HG02759 (cell line): ENCODE measurements at regions not wholly inside any gene's neighbourhood (a gene's known extent, or its start where the extent isn't known, plus 50 kb on each side); places are given as distances from the start of the nearest gene placed in this dataset.

Experiments used
- ATAC-seq: cut with Tn5 transposase; IDR thresholded peaks from one replicate; pipeline ENCODE4 v1.9.1; 2021; ENCODE audit warnings: mild to moderate bottlenecking, moderate library complexity; ENCODE audit not compliant: unreplicated experiment

DNA sequence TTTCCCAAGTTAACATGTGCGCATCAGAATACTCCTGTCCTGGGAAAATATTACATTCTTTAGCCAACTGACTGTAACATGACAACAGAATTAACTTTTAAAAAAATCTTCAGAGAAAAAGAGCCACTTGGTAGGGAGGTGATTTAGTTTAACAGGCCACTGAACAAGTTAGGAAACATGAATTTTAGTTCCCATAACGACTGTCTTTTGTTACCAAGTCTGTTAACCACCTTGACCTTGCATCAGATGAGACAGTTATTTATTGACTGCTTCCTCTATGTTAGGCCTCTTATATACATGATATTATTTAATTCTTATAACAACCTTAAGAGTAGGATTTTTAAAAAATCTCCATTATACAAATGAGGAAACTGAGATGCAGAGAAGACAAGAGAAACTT lies 268.6 kb downstream of the NDFIP2 start:
- no peak for ATAC-seq

- ATAC-seq = no peak
These were observed 264.1 kb downstream of the NDFIP2 start for GRCh38 chr13:79745081-79745480.

DNA sequence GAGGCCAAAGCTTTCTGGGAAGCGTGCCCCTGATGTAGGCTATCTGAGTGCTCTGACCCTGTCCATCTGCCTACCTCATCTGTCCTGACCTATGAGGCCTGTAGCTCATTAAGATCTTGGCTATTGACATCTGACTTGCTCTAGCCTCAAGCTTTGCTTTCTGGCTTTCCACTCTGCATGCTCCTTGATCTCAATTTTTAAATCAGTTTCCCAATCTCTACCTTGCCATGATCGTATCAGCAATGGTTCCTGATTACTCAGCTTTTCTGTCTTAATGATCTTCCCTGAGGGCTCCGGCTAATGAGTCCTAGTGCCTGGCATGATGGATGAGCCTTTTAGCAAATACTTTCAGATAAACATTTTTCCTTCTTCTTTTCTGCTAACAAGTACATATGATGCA lies 262.0 kb downstream of the NDFIP2 start:
- ATAC-seq = no peak

GRCh38 chr13:79740991-79741390 lies 260.0 kb downstream of the NDFIP2 start:
- no peak for ATAC-seq

- no peak for ATAC-seq
These were observed 255.4 kb downstream of the NDFIP2 start for GRCh38 chr13:79736356-79736755.

GRCh38 chr13:79735228-79735627 lies 254.3 kb downstream of the NDFIP2 start:
- no peak for ATAC-seq

GRCh38 chr13:79727086-79727485 lies 246.1 kb downstream of the NDFIP2 start:
- no peak for ATAC-seq

DNA sequence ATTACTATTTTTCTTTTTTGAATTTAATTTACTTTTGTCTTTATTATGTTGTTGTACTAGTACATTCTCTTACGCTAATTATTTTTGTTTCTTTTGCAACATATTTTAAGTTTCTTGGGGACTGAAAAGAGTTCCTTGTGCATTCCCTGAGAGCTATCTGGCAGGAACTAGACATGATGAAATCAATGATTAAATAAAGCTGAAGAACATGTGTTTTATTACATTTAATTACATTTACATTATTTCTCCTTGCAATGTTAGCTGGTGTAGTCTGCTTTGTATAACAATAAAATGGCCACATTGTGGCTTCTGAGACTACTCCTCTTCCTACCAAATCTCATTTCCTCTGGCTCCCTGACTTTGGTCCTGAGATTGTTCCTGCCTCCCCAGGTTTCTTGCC lies 244.9 kb downstream of the NDFIP2 start:
- no peak for ATAC-seq

DNA sequence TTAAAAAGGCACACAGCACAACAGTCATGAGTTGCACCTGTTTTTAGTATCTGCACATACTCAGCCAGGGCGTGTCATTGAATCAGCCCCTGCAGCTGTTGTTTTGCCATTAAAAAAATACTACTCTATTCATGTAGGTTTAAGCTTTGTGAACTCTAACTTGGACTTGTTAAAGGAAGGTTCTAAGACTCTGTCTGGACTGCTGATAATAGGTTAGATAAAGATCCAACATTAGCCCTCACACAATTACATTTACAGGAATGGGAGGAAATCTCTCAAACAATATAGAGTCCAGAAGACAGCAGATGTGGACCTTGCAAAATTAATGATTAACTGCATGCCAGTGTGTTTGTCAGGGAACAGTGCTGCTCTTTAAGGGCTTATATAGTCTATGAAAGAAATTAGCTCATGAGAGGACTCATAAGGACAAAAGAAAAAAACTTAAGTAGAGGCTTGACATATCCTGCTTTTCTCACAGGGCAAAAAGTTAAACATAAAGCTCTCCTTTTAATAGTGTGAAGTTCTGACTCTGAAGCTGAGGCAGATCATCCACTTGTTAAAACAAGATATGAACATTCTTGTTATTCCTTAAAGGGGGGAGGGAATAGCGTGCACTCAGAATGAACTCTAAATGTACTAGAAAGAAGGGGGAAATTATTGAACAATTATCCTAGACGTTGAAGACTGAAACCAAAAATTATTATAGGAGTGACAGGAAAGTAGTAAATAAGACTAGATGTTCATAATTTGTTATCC lies 243.6 kb downstream of the NDFIP2 start:
- ATAC-seq = no peak

- ATAC-seq = no peak
These were observed 242.6 kb downstream of the NDFIP2 start for GRCh38 chr13:79723519-79724024.

DNA sequence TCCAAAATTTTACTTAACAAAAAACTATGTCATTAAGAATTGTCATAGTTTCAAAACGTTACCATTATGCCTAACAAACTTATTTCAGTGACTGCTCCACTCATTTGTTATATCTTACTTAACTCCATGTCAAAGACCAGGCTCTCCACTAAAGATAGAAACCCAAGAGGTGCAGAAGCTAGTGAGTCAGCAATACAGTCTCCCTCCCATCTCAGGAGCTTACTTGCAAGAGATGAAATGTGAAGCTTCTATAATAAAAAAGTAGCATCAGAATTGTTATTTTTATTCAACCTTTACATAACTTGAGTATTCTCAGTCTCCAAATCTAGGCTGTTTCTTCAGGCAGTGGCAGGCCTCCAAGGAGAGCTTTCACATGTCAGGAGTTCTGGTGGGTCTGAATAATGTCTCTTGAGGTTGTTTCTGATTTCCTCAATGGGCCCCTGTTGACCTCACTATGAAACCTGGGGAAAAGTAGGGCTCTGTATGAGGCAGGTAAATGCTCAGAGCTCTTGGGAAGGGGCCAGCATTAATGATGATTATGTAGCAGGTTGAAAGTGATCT lies 242.0 kb downstream of the NDFIP2 start:
- no peak for ATAC-seq

DNA sequence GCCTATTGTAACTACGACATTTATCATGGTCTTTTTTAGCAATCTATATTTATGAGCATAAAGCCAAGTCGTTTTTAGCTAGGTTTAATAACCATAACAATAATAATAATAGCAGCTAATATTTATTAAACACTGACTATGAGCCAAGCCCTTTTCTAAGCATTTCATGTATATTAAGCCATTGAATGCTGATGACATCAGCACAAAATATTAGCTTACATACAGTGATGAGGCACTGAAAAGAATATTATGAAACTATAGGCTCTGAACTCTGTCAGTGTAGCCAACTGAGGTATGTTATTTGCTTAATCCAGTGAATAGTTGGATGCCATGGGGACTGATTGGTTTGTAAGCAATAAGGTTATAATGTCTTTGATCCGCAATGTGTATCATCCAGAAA lies 235.2 kb downstream of the NDFIP2 start:
- no peak for ATAC-seq

- ATAC-seq = no peak
These were observed 230.7 kb downstream of the NDFIP2 start for GRCh38 chr13:79711631-79712030.

DNA sequence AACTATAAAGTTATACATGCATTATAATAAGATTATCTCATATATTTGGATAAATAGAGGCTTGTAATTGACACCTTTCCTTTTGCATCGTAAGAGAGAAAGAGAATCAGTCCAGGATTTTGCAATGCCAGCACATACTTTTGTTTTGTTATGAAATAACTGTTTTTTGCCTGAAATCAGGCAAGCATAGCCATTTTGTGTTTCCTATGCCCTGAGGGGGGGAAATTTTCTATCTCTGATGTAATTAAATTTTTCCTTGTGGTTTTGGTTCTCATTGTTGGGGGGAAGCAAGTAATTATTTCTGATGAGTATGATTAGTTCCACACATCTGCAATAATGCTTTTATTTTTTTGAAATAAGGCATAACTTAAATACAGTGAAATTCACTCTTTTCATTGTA lies 229.4 kb downstream of the NDFIP2 start:
- ATAC-seq = no peak

DNA sequence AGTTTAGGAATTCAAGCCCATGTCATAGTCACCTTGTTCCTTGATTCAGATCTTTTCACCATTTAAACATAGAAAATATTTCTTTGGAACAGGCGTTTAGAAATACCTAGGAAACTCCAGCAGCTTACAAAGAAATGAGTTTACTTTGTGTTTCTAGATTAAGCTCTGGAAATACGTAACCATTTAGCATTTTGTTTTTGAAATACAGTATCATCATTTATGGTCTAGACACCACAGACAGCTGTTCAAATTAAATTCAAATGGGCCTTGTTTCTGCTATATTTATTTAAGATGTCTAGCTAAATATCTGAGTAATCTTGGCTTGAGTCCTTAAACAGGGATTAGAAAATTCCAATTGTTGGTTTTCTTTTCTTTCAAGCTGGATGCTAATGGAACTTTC lies 228.5 kb downstream of the NDFIP2 start:
- no peak for ATAC-seq

DNA sequence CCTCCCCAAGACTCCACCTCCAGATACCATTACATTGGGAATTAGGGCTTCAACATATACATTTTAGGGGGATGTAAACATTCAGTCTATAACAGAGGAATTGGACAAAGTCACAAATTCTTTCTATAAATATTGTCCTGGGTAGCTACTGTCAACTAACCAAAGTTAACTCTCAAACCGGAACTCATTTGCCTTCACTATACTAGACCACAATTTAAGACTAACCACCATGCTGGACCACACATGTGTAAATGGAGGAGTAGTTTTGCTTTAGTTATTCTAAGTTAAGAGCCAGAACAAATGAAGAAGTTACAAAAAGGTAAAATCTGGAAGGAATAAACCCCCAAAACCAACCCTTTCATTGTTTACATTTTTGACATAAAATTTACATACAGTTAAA lies 222.8 kb downstream of the NDFIP2 start:
- no peak for ATAC-seq

DNA sequence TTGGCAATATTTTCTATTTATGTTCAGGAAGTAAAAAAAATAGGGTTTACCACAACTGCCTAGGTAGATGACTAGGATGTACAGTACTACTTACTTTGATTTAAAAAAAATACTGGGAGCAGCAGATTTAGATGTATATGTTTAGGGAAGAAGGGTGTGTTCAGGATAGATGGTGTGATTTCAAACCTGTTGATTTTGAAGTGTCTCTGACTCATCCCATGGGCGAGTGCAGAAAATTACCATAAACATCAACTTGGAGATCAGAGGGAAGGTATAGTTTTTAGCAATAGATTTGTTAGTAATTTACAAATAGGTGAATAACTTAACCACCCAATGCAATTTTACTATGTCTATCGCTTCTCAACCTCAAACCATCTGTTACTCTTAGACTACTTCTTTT lies 214.8 kb downstream of the NDFIP2 start:
- no peak for ATAC-seq

DNA sequence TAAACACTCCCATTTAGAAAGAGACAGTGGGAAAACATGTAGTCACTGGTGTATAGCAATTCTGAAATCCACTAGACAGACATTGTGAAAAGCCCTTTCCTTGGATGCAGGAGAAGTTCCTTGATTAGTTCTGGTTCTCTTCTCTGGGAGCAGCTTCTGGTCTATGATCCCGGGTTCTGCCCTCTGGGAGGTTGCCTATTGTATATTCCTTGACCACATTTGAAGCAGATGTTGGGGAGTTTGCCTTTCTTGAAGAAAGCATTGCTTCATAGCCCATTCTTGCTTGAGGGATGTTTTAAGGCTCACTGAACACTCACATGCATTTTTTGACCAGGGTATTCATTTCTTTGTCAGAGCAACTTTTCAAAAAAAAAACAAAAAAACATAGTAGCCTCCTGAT lies 211.9 kb downstream of the NDFIP2 start:
- no peak for ATAC-seq

- ATAC-seq = no peak
These were observed 210.9 kb downstream of the NDFIP2 start for GRCh38 chr13:79691826-79692225.

DNA sequence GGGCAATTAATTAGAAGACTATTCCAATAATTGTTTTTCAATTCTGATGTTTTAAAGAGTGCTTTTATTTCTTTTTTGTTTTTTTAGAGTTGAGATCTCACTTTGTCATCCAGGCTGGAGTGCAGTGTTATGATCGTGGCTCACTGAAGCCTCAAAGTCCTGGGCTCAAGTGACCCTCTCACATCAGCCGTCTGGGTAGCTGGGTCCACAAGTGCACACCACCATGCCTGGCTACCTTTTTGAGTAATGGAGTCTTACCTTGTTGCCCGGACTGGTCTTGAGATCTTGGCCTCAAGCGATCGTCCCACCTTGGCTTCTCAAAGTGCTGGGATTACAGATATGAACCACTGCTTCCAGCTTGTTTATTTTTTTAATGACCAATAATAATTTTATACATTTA lies 207.8 kb downstream of the NDFIP2 start:
- ATAC-seq = no peak

GRCh38 chr13:79686441-79686840 lies 205.5 kb downstream of the NDFIP2 start:
- no peak for ATAC-seq

- no peak for ATAC-seq
These were observed 203.4 kb downstream of the NDFIP2 start for GRCh38 chr13:79684371-79684770.

- no peak for ATAC-seq
These were observed 201.2 kb downstream of the NDFIP2 start for GRCh38 chr13:79682164-79682563.
